ENCODE measurements at regions not wholly inside any gene's neighbourhood (a gene's known extent, or its start where the extent isn't known, plus 50 kb on each side); places are given as distances from the start of the nearest gene placed in this dataset.

DNA sequence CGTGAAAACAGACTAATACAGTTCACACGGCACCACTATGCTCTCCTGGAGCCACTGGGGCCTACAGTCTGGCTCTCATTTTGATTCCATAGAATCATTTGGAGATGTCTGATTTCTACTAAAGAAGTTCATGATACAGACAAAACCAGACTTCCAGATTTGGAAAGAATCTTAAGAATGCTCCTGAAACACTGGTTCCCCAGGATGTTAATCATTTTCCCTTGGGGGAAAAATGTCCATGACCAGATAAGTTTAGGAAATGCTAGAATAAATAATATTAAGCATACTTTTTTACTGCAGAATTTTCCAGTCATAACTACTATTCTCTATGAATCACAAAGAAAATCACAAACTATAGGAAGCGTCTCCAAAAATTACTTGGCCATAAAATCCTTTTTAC, 63.0 kb upstream of the RGS7 start:
- TF ChIP-seq, protein P1, sequence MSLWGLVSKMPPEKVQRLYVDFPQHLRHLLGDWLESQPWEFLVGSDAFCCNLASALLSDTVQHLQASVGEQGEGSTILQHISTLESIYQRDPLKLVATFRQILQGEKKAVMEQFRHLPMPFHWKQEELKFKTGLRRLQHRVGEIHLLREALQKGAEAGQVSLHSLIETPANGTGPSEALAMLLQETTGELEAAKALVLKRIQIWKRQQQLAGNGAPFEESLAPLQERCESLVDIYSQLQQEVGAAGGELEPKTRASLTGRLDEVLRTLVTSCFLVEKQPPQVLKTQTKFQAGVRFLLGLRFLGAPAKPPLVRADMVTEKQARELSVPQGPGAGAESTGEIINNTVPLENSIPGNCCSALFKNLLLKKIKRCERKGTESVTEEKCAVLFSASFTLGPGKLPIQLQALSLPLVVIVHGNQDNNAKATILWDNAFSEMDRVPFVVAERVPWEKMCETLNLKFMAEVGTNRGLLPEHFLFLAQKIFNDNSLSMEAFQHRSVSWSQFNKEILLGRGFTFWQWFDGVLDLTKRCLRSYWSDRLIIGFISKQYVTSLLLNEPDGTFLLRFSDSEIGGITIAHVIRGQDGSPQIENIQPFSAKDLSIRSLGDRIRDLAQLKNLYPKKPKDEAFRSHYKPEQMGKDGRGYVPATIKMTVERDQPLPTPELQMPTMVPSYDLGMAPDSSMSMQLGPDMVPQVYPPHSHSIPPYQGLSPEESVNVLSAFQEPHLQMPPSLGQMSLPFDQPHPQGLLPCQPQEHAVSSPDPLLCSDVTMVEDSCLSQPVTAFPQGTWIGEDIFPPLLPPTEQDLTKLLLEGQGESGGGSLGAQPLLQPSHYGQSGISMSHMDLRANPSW (CRISPR knock-in tag; IDR thresholded peaks at IDR 0.05; ENCODE audit: borderline replicate concordance) = no peak
- TF ChIP-seq TAF1 (CRISPR knock-in tag; IDR thresholded peaks at IDR 0.05) = no peak
- TF ChIP-seq, protein P2, sequence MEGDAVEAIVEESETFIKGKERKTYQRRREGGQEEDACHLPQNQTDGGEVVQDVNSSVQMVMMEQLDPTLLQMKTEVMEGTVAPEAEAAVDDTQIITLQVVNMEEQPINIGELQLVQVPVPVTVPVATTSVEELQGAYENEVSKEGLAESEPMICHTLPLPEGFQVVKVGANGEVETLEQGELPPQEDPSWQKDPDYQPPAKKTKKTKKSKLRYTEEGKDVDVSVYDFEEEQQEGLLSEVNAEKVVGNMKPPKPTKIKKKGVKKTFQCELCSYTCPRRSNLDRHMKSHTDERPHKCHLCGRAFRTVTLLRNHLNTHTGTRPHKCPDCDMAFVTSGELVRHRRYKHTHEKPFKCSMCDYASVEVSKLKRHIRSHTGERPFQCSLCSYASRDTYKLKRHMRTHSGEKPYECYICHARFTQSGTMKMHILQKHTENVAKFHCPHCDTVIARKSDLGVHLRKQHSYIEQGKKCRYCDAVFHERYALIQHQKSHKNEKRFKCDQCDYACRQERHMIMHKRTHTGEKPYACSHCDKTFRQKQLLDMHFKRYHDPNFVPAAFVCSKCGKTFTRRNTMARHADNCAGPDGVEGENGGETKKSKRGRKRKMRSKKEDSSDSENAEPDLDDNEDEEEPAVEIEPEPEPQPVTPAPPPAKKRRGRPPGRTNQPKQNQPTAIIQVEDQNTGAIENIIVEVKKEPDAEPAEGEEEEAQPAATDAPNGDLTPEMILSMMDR (CRISPR knock-in tag; IDR thresholded peaks at IDR 0.05) = no peak
- TF ChIP-seq, protein P3, sequence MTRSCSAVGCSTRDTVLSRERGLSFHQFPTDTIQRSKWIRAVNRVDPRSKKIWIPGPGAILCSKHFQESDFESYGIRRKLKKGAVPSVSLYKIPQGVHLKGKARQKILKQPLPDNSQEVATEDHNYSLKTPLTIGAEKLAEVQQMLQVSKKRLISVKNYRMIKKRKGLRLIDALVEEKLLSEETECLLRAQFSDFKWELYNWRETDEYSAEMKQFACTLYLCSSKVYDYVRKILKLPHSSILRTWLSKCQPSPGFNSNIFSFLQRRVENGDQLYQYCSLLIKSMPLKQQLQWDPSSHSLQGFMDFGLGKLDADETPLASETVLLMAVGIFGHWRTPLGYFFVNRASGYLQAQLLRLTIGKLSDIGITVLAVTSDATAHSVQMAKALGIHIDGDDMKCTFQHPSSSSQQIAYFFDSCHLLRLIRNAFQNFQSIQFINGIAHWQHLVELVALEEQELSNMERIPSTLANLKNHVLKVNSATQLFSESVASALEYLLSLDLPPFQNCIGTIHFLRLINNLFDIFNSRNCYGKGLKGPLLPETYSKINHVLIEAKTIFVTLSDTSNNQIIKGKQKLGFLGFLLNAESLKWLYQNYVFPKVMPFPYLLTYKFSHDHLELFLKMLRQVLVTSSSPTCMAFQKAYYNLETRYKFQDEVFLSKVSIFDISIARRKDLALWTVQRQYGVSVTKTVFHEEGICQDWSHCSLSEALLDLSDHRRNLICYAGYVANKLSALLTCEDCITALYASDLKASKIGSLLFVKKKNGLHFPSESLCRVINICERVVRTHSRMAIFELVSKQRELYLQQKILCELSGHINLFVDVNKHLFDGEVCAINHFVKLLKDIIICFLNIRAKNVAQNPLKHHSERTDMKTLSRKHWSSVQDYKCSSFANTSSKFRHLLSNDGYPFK (CRISPR knock-in tag; IDR thresholded peaks at IDR 0.05; ENCODE audit: borderline replicate concordance) = no peak
- TF ChIP-seq ZNF138 (CRISPR knock-in tag; IDR thresholded peaks at IDR 0.05; ENCODE audit: low read depth) = no peak
- TF ChIP-seq GFI1 (CRISPR knock-in tag; IDR thresholded peaks at IDR 0.05; ENCODE audit: borderline replicate concordance) = no peak
- TF ChIP-seq, protein P4, sequence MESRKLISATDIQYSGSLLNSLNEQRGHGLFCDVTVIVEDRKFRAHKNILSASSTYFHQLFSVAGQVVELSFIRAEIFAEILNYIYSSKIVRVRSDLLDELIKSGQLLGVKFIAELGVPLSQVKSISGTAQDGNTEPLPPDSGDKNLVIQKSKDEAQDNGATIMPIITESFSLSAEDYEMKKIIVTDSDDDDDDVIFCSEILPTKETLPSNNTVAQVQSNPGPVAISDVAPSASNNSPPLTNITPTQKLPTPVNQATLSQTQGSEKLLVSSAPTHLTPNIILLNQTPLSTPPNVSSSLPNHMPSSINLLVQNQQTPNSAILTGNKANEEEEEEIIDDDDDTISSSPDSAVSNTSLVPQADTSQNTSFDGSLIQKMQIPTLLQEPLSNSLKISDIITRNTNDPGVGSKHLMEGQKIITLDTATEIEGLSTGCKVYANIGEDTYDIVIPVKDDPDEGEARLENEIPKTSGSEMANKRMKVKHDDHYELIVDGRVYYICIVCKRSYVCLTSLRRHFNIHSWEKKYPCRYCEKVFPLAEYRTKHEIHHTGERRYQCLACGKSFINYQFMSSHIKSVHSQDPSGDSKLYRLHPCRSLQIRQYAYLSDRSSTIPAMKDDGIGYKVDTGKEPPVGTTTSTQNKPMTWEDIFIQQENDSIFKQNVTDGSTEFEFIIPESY (CRISPR knock-in tag; IDR thresholded peaks at IDR 0.05) = no peak
- TF ChIP-seq DMAP1 (CRISPR knock-in tag; IDR thresholded peaks at IDR 0.05) = no peak
- TF ChIP-seq ARNT (IDR thresholded peaks at IDR 0.05) = no peak
- TF ChIP-seq JUNB (CRISPR knock-in tag; IDR thresholded peaks at IDR 0.05; ENCODE audit: borderline replicate concordance) = no peak
